Neural cell (in vitro differentiated cells): ENCODE measurements at regions not wholly inside any gene's neighbourhood (a gene's known extent, or its start where the extent isn't known, plus 50 kb on each side); places are given as distances from the start of the nearest gene placed in this dataset.

ENCODE experiments used
- H2AFZ ChIP-seq: fragments of 200-600, 300-800 bp; sonication (generic), shearing (Covaris generic); 2 replicates; pipeline ENCODE4 v1.6.0; 2014; ENCODE audit warnings: low read depth, mild to moderate bottlenecking, antibody characterized with exemption, low read length, moderate library complexity
- H3F3A ChIP-seq: fragments of 200-600 bp; shearing (Covaris generic); 2 replicates; pipeline ENCODE4 v1.6.1; 2016; ENCODE audit warnings: mild to moderate bottlenecking, moderate library complexity, mixed read lengths, antibody characterized with exemption, low read length; ENCODE audit not compliant: insufficient read depth, poor library complexity, severe bottlenecking
- H3K27ac ChIP-seq: fragments of 200-600, 300-800 bp; sonication (generic), shearing (Covaris generic); 2 replicates; pipeline ENCODE4 v1.5.1; 2014; ENCODE audit warnings: mild to moderate bottlenecking, low read length, moderate library complexity
- H3K27me3 ChIP-seq: fragments of 300-800, 200-600 bp; sonication (generic), shearing (Covaris generic); 2 replicates; pipeline ENCODE4 v1.6.0; 2014; ENCODE audit warnings: mild to moderate bottlenecking, low read depth, low read length, moderate library complexity; ENCODE audit not compliant: insufficient read depth
- H3K36me3 ChIP-seq: fragments of 300-800, 200-600 bp; sonication (generic), shearing (Covaris generic); 2 replicates; pipeline ENCODE4 v1.5.1; 2014; ENCODE audit warnings: mild to moderate bottlenecking, antibody characterized with exemption, low read length, moderate library complexity; ENCODE audit not compliant: insufficient read depth
- H3K4me2 ChIP-seq: fragments of 300-800, 200-600 bp; sonication (generic), shearing (Covaris generic); 2 replicates; pipeline ENCODE4 v1.6.0; 2014; ENCODE audit warnings: mild to moderate bottlenecking, low read length
- H3K4me3 ChIP-seq: fragments of 300-800, 200-600 bp; sonication (generic), shearing (Covaris generic); 2 replicates; pipeline ENCODE4 v1.5.1; 2014; ENCODE audit warnings: mild to moderate bottlenecking, low read length, moderate library complexity
- H3K79me2 ChIP-seq: fragments of 200-600 bp; shearing (Covaris generic); replicated peaks from 2 replicates; pipeline ENCODE4 v1.6.0; 2014; ENCODE audit warnings: mild to moderate bottlenecking, low read length, moderate library complexity; ENCODE audit not compliant: insufficient read depth
- H3K9ac ChIP-seq: fragments of 300-800, 200-600 bp; sonication (generic), shearing (Covaris generic); 2 replicates; pipeline ENCODE4 v1.6.1; 2016; ENCODE audit warnings: mild to moderate bottlenecking, low read length, mixed read lengths
- H3K9me2 ChIP-seq: fragments of 200-600 bp; shearing (Covaris generic); 2 replicates; pipeline ENCODE4 v1.6.1; 2016; ENCODE audit warnings: mild to moderate bottlenecking, low read length, mixed read lengths; ENCODE audit not compliant: insufficient read depth
- H3K9me3 ChIP-seq: fragments of 200-600, 300-800 bp; sonication (generic), shearing (Covaris generic); 2 replicates; pipeline ENCODE4 v1.6.1; 2016; ENCODE audit warnings: mild to moderate bottlenecking, mixed run types, low read length, moderate library complexity, mixed read lengths
- H4K20me1 ChIP-seq: fragments of 200-600 bp; shearing (Covaris generic); 2 replicates; pipeline ENCODE4 v1.6.1; 2016; ENCODE audit warnings: mild to moderate bottlenecking, mixed run types; ENCODE audit not compliant: insufficient read depth
- CTCF ChIP-seq: fragments of 450-650 bp; IDR thresholded peaks from 2 replicates; pipeline ENCODE4 v1.5.1; 2014; ENCODE audit warnings: antibody characterized with exemption, mild to moderate bottlenecking, moderate library complexity; ENCODE audit not compliant: poor library complexity, severe bottlenecking
- EP300 ChIP-seq: fragments of 450-650 bp; conservative IDR thresholded peaks from 2 replicates; pipeline ENCODE4 v1.6.1; 2014; ENCODE audit warnings: antibody characterized with exemption, mild to moderate bottlenecking, moderate library complexity; ENCODE audit not compliant: poor library complexity, severe bottlenecking
- EZH2 ChIP-seq: fragments of 200-600, 300-800 bp; shearing (Covaris generic), sonication (generic); IDR thresholded peaks from 2 replicates; pipeline ENCODE4 v1.6.1; 2014; ENCODE audit warnings: antibody characterized with exemption, low read length, borderline replicate concordance, mild to moderate bottlenecking; ENCODE audit not compliant: insufficient read depth, poor library complexity, severe bottlenecking
- MXI1 ChIP-seq: fragments of 450-650 bp; conservative IDR thresholded peaks from 2 replicates; pipeline ENCODE4 v1.6.1; 2014; ENCODE audit warnings: antibody characterized with exemption, mild to moderate bottlenecking; ENCODE audit not compliant: poor library complexity, severe bottlenecking
- RAD21 ChIP-seq: fragments of 450-650 bp; conservative IDR thresholded peaks from 2 replicates; pipeline ENCODE4 v1.6.1; 2014; ENCODE audit warnings: antibody characterized with exemption, mild to moderate bottlenecking, moderate library complexity
- REST ChIP-seq: IDR thresholded peaks from 2 replicates; pipeline ENCODE4 v1.6.1; 2012; ENCODE audit warnings: borderline replicate concordance
- TAF1 ChIP-seq: IDR thresholded peaks from 2 replicates; pipeline ENCODE4 v1.6.1; 2012; ENCODE audit warnings: low read depth

DNA sequence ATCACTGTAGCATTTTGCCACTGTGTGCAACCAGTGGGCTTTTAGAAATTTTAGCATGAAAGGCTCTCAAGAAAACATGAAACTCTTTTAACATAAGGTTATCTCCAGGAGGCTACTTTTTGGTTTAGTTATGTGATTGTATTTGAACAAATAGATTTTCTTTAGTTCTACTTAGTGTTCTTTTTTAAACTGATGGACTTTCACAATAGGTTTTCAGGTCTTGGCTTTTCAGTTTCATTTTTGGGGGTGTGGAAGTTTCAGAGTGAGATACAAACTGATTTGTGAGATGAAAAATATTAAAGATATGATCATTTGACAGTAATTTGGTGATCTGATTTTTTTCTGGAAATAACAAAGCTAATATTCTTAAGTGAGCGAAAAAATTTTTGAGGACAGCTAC lies 344.1 kb downstream of the PHF14 start:
- H3K9me3 ChIP-seq: no peaks in the 10 kb centered on the region
- H3K4me3 ChIP-seq: no peak overlapping the region
- no peak overlapping the region for H3K27ac ChIP-seq
- H3K9me2 ChIP-seq: no peaks in the 10 kb centered on the region
- H3K36me3 ChIP-seq: no peaks in the 10 kb centered on the region
- no peaks in the 10 kb centered on the region for H3F3A ChIP-seq
- no peaks in the 10 kb centered on the region for H4K20me1 ChIP-seq
- TF ChIP-seq EP300: no peak
- no peak for TF ChIP-seq RAD21
- H3K9ac ChIP-seq: no peak overlapping the region
- no peaks in the 10 kb centered on the region for H3K79me2 ChIP-seq
- H3K4me2 ChIP-seq: no peak overlapping the region
- no peaks in the 10 kb centered on the region for H3K27me3 ChIP-seq
- H2AFZ ChIP-seq: no peak overlapping the region

GRCh38 chr7:11319491-11320274 lies 346.0 kb downstream of the PHF14 start:
- no peaks in the 10 kb centered on the region for H3K36me3 ChIP-seq
- no peaks in the 10 kb centered on the region for H3K27me3 ChIP-seq
- H3K4me3 ChIP-seq: no peak overlapping the region
- H3K27ac ChIP-seq: no peak overlapping the region
- TF ChIP-seq CTCF (no peak), EP300 (no peak), MXI1 (no peak), TAF1 (no peak), EZH2 (no peak), REST (no peak)
- no peak overlapping the region for H2AFZ ChIP-seq
- no peaks in the 10 kb centered on the region for H4K20me1 ChIP-seq
- no peak overlapping the region for H3K4me2 ChIP-seq
- H3K9me3 ChIP-seq: no peaks in the 10 kb centered on the region
- no peaks in the 10 kb centered on the region for H3K9me2 ChIP-seq
- H3F3A ChIP-seq: no peaks in the 10 kb centered on the region
- no peak overlapping the region for H3K9ac ChIP-seq
- no peaks in the 10 kb centered on the region for H3K79me2 ChIP-seq
